Ovary (tissue), 3 donors: ENCODE measurements at regions not wholly inside any gene's neighbourhood (a gene's known extent, or its start where the extent isn't known, plus 50 kb on each side); places are given as distances from the start of the nearest gene placed in this dataset.

ENCODE experiments used
- CTCF ChIP-seq, 3 donors: fragments of 450-650 bp in 2 of 3; fragments of 200-600 bp in 1 of 3; IDR thresholded peaks; one replicate each; pipeline versions ENCODE4 v1.5.1 to v1.8.0; 2016 to 2022; ENCODE audit warnings: antibody characterized with exemption in 3 of 3, mild to moderate bottlenecking in 1 of 3
- EP300 ChIP-seq: sonication (generic); formaldehyde crosslinking; IDR thresholded peaks from one replicate; pipeline ENCODE4 v1.6.1; 2017; ENCODE audit warnings: antibody characterized with exemption
- POLR2A ChIP-seq: fragments of 450-650 bp; IDR thresholded peaks from one replicate; pipeline ENCODE4 v1.6.1; 2017; ENCODE audit warnings: antibody characterized with exemption, mild to moderate bottlenecking, moderate library complexity
- donor health status: DM: no; HTN: no; CAD: no.

DNA sequence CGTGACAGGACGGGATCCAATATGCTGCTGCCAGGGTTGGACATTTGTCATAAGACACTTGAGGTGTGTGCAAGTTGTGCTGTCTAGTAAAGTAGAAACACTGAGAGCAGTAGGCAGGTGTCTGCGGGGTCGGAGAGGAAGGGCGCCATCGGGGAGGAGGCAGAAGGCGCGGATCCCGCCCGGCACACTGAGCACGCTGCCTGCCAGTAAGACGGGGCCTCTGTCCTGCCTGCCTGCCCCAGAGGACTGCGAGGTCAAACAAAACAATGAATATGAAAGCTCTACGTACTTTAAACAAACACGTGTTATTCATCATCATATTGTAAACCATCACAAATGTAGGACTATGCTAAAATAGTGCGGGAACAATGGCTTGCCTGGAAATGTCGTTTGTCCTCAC is 349.3 kb upstream of the SALL3 start:
- no peak for TF ChIP-seq POLR2A
- TF ChIP-seq CTCF (IDR thresholded peaks at IDR 0.05): no peak
- TF ChIP-seq EP300: no peak
